ENCODE measurements at regions not wholly inside any gene's neighbourhood (a gene's known extent, or its start where the extent isn't known, plus 50 kb on each side); places are given as distances from the start of the nearest gene placed in this dataset.
"Not testable (repeated sequence)": the region's sequence is repeated elsewhere in the genome, so short reads cannot be mapped to it uniquely, and the experiment has no call there.

GRCh38 chr11:45739071-45739470 is 65.9 kb upstream of the SLC35C1 start:
- TF ChIP-seq, protein P1, sequence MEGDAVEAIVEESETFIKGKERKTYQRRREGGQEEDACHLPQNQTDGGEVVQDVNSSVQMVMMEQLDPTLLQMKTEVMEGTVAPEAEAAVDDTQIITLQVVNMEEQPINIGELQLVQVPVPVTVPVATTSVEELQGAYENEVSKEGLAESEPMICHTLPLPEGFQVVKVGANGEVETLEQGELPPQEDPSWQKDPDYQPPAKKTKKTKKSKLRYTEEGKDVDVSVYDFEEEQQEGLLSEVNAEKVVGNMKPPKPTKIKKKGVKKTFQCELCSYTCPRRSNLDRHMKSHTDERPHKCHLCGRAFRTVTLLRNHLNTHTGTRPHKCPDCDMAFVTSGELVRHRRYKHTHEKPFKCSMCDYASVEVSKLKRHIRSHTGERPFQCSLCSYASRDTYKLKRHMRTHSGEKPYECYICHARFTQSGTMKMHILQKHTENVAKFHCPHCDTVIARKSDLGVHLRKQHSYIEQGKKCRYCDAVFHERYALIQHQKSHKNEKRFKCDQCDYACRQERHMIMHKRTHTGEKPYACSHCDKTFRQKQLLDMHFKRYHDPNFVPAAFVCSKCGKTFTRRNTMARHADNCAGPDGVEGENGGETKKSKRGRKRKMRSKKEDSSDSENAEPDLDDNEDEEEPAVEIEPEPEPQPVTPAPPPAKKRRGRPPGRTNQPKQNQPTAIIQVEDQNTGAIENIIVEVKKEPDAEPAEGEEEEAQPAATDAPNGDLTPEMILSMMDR (conservative IDR thresholded peaks at IDR 0.05; ENCODE audit: low read length) = not testable (repeated sequence)
- TF ChIP-seq EZH2phosphoT487 (IDR thresholded peaks at IDR 0.05; ENCODE audit: borderline replicate concordance, low read depth, low read length) = not testable (repeated sequence)
